HG03066 (cell line): ENCODE measurements at regions not wholly inside any gene's neighbourhood (a gene's known extent, or its start where the extent isn't known, plus 50 kb on each side); places are given as distances from the start of the nearest gene placed in this dataset.

Source experiments
- ATAC-seq: cut with Tn5 transposase; IDR thresholded peaks from one replicate; pipeline ENCODE4 v1.9.1; 2021; ENCODE audit warnings: low read depth; ENCODE audit not compliant: unreplicated experiment

DNA sequence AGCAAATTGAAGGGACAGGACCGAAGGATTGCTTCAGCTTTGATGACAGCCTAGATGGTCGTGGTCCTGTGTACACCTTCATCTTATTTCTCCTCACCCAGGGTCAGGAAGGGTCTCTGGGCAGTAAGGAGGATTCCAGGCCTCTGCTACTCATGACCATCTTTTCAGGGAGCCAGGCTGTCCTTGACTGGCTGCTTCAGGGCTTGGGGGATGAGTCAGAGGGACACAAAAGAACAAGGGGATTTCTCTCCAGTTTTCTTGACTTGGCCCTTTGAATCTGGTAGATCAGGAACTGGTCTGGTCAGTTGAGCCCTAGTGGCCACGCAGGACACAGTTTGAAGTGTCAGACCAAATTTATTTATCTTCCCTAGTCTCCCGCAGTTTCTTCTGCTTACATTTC lies 402.1 kb upstream of the CHD6 start:
- ATAC-seq: no peak

DNA sequence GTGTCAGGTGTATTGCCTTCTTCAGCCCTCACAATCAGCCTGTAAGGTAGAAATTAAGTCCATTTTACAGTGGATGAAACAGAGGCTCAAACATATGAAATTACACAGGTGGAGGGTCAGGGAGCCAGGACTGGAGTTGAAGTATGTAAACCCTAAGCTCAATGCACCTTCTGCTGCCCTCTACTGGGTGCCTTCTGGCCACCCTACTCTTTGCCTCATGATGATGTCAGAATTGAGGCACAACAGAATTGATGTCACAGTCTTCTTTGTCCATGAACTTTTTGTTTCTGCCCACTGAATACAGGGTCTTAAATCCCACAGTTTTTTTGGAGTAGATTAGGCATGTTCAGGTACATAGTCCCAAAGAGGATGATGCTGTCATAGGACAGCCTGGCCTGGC lies 400.8 kb upstream of the CHD6 start:
- ATAC-seq: no peak

DNA sequence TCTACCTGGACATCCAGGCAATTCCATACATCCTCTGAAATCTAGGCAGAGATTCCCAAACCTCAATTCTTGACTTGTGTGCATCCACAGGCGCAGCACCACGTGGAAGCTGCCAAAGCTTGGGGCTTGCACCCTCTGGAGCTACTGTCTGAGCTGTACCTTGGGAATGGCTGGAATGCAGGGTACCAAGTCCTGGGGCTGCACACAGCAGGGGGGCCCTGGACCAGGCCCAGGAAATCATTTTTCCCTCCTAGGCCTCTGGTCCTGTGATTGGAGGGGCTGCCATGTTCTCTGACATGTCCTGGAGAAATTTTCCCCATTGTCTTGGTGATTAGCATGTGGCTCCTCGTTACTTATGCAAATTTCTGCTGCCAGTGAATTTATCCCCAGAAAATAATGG lies 391.9 kb upstream of the CHD6 start:
- no peak for ATAC-seq

DNA sequence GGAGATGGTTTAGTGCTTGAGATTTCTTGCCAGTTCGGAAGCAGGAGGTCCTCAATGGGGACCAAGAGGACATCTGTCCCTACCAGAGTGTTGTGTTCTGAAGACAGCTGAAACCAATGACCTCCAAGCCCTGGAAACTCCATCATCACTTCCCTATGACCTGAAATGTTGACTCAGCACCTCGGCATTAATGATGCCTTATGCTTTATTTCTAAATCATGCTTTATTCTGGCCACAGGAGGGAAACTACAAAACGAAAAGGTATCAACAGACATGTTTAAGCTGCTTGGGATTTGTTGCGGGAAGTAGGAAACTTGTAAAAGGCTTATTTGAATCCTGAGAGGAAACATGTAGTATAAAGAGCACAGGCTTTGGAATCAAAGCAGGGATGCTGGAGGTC lies 389.1 kb upstream of the CHD6 start:
- no peak for ATAC-seq

DNA sequence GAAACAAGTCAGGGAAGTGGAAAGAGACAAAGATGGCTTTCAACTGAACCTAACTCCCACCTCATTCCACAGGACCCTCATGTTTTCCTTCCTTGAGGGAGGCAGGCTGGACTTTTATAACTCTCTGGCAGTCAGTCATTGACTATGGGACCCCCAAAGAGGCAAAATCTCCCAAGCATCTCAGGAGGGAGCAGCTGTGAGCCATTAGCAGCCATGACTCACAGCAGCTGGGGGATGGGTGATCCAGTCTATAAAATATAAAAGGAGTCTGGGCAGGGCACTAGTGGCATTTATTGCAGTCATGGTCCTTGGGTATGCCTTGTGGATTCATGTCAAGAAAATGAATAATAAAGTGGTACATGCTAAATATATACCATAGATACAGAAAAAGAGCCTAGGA lies 387.0 kb upstream of the CHD6 start:
- ATAC-seq: no peak

DNA sequence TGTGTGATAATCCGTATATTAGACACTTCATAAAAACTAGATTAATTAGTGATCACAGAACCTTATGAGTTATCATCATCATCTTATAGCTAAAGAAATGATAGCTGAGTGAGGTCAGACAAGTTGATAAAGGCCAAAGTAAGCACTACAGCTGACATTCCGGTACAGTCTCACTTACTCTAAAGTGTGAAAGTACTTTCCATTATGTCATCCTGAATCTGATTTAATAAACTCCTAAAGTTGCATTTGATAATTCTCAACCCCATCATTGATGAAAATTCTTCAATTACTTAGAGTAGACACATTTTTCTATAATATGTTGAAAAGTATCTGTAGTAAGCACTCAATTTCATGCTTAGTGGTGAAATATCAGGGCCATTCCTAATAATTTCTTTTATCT lies 385.2 kb upstream of the CHD6 start:
- no peak for ATAC-seq

DNA sequence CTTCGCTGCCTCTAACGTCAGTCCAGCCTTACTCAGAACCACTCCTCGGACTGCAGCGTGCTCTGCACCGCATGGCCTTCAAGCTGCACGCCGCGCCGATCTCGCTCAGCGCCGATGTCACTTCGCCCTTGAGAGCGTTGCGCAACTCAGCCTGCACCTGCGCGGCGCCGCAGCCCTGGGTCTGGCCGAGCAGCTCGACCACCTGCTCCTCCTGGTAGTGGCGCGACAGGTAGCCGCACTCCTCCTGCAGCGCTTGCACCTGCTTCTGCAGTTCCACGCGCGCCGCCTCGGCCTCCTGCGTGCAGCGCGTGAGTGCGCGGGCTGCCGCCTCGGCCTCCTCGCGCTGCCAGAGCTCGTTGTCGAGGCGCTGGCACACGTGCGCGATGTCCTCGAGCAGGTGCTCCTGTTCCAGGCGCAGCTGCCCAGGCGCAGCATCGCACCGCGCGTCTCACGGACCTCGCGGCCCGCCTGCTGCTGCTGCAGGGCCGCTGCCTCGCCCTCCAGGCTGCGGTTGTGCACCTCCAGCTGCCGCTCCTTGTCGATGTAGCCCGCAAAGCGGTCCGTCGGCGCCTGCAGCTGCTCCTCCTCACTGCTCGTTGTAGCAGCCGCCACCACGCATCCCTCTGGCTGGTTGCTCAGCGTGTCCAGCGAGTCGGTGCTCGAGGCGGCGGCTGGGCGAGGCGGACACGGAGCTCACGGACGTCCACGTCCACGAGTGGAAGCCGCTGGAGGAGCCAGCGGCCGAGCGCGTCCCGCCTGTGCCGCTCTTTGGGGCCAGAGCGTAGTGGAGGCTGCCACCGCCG lies 380.6 kb upstream of the CHD6 start:
- no peak for ATAC-seq

DNA sequence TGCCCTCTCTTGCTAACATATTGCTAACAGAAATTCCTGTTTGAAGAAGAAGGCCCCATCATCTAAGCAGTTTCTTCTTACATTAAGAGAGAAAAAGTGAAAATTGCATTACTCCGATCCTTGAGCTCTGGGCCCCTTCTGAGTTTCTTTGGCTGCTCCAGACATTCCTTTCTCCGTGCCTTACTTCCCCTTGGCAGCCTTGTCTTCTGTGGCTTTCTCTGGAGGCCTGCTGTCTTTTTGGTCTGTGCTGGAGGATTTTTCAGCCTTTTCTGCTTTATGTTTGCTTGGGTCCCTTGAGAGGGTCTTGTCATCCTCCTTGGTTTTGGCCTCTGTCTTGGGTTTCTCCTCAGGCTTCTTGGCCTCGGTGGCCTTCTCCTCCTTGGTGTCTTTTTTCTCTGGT lies 378.8 kb upstream of the CHD6 start:
- no peak for ATAC-seq

DNA sequence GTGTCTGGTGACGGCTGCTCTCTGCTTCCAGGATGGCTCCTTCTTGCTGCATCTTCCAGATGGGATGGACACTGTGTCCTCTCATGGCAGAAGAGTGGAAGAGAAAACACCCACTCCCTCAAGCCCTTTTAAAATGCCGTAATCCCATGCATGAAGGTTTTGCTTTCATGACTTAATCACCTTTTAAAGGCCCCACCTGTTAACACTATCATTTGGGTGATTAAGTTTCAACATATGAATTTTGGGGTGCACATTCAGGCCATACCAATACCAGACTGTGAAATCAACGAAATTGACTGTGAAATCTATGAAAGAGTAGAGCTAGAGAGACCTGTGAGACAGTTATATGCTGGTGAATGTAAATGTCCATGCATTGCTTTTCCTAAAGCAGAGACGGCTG lies 374.3 kb upstream of the CHD6 start:
- ATAC-seq: no peak

DNA sequence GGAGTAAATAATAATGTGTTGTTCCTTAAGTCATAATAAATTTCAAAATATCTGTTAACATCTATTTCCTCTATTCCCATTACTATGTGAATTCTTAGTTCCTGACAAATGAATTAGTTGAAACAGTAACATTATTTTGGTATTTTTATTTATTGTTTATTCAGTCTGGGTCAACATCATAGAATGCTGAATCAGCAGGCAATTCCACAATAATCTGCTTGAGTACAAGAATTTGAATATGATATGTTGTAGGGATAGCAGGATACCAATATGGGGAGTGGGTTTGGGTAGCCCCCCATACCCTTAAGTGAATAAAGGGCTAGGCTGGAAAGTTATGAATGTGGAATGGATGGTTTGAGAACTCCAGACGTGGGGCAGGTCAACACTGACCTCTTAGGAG lies 373.2 kb upstream of the CHD6 start:
- ATAC-seq: no peak

DNA sequence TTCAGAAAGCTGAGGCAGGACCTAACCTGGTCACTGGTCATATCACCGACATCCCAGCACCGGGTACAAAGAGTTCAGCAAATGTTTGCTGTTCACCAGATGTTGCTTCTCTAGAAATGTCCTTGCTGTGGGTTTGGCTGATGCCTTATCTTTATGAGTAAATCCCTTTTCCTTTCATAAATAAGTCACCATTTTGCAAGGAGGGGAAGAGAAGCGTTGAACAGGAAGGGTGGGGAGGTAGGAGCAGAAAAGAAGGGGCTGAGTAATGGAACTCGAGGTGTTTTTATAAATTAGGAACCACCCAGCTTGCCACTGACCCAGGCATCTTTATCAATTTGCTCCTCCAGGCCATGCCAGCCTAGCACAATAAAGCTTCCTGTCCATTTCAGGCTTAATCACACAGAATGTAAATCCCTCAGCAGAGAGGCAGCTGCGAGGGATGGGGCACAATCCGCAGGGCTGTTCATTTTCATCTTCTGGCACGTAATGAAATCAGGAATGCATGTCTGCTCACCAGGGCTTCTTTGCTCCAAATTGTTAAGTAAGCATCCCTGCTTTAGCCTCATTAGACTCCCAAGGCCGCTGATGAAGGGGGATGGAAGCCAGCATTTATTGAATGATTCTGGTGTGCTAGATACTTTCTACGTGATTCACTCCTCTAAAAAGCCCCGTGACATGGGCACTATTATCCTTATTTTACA lies 371.9 kb upstream of the CHD6 start:
- ATAC-seq: no peak

DNA sequence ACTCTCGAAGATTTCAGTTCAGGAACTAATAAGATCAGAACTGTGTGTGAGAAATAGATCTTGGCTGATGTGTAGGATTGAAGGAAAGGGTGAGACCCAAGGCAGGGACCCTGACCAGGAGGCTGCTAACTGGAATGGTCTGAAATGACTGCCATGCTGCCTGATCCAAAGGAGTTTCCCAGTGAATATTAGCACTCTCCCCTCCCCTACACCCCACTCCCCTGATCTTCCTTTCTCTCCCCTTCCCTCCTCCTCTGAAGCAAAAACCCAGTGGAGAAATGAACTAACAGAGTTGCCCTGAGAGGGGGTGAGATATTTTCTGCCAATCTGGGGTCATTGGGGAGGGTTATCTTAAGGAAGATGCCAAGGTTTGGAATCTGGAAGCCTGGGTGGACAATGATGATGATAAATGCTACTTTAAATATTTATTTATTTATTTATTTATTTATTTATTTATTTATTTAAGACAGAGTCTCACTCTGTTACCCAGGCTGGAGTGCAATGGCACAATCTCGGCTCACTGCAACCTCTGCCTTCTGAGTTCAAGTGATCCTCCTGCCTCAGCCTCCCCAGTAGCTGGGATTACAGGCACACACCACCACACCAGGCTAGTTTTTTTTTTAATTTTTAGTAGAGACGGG lies 371.0 kb upstream of the CHD6 start:
- ATAC-seq: no peak

DNA sequence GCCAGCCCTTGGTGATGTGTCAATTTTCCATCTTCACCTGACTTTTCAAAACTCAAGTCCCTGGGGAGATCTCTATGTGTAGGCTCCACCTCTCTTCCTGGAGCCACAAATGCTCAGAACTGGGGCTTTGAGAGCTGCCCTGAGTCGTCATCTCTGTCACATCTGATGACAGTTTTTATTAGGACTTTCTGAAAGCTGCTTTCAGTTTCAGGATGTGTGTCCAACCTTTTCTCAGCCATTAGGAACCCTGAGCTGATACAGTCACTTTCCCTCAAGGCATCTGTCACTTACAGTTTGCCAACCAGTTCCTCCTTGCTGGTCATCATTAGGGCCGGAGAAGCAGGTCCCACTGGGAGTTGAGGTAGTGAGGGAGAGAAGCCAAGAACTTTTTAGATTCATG lies 365.9 kb upstream of the CHD6 start:
- no peak for ATAC-seq

DNA sequence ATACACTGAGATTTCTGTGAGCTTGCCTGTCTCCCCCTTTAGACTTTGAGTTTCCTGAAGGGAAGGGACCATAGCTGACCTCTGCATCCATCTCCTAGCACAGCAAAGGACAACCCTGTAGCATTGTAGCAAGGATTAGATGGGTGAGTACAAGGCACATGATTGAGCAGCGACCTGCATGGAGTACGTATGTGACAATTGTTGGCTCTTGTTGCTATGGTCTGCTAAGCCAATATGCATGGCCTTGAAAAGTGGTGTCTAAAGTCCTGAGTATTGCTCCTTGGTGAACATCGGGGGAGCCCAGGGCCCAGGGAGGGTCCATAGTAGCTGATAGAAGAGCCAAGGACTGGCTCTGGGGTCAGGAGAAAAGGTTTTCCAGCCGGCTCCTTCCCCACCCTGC lies 365.0 kb upstream of the CHD6 start:
- no peak for ATAC-seq

DNA sequence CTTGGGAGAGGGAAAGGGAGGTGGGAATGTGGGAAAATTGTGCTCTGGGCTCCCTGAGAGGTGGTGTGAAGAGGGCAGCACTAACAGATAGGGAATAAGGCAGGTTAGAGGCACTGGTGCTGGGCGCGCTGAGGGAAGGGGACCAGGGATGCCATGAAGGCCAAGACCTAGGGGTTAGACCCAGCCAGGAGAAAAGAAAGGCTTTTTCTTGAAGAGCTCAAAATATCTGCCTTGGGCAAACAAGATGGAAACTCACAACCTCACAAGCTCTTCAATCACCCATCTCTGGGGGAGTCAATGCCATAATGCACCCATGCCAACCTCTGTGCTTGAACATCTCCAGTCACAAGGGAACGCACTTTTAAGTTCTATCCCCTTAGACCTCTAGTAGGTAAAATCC lies 363.6 kb upstream of the CHD6 start:
- no peak for ATAC-seq

DNA sequence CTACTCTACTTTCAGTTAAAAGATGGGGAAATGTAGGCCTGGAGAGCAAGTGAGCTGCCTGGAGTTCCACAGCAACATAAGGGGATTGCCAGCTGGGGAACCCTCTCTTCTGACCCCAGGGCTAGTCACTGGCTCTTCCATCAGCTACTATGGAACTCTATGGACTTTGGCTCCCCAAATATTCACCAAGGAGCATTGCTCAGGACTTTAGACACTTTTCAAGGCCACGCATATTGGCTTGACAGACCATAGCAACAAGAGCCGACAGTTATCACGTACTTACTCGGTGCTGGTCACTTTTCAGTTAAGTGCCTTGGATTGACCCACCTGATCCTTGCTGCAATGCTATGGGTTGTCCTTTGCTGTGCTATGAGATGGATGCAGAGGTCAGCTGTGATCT lies 360.7 kb upstream of the CHD6 start:
- ATAC-seq: no peak

DNA sequence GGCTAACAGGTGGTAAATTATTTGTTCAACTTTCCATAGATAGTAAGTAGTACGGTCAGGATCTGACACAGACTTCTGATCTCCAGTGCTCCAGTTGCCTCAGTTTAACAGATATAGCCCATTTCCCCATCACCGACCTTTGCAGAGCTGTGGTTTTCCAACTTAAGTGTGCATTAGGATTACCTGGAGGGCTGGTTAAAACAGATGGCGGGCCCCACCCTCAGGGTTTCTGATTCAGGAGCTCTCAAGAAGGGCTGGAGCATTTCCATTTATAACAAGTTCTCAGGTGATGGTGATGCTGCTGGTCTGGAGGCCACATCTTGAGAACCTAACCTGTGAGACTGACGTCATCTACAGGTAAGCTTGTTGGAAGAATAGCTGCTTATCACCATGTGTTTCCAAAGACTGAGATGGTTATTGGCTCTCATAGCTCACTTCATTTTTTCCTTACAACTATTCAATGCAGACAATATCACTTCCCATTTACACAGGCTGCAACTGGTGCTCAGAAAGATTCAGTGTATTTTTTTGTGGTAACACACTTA lies 360.1 kb upstream of the CHD6 start:
- ATAC-seq: no peak

DNA sequence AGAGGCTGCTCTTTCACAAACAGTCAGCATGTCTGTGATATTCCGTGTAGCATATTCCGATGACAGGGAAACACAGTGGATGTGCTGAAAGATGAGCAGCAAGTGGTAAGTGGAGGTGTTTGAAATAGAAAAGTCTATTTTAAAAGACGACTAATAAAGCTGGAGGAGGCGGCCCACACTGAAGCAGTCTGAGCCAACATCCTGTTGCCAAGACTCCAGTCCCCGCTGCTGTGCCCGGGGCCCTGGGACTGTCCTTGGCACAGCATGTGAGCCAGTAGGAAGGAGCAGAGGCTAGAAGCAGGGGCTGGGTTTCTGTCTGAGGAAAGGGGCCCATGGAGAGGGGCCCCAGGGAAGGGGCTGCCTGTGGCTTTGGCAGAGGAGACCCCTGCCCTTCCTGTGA lies 351.5 kb upstream of the CHD6 start:
- no peak for ATAC-seq

DNA sequence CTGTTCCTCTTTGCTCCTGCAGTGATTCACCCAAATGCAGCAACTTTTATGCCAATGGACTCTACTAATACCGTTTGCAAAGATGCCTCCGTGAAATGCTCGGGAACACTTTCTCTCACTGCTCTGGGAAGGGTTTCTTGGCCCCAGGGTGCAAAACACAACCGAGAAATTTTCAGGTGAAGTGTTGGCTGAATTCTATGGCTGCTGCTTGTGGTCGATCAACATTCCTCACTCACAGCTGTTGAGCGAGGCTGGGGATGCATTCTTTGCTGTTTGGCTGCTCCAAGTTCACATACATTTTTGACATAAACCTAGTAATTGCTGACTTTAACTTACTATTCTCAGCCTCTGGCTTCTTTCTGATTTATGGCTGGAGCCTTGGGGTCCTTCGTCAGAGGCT lies 342.0 kb upstream of the CHD6 start:
- ATAC-seq: no peak

DNA sequence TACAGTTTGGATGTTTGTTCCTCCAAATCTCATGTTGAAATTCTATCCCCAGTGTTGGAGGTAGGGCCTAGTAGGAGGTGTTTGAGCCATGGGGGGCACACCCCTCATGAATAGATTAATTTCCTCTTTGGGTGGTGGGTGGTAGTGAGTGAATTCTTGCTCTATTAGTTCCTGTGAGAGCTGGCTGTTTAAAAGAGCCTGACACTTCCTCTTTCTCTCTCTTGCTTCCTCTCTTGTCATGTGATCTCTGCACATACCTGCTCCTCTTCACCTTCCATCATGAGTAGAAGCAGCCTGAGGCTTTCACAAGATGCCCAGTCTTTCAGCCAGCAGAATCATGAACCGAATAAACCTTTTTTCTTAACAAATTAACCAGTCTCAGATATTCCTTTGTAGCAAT lies 340.2 kb upstream of the CHD6 start:
- ATAC-seq: no peak

DNA sequence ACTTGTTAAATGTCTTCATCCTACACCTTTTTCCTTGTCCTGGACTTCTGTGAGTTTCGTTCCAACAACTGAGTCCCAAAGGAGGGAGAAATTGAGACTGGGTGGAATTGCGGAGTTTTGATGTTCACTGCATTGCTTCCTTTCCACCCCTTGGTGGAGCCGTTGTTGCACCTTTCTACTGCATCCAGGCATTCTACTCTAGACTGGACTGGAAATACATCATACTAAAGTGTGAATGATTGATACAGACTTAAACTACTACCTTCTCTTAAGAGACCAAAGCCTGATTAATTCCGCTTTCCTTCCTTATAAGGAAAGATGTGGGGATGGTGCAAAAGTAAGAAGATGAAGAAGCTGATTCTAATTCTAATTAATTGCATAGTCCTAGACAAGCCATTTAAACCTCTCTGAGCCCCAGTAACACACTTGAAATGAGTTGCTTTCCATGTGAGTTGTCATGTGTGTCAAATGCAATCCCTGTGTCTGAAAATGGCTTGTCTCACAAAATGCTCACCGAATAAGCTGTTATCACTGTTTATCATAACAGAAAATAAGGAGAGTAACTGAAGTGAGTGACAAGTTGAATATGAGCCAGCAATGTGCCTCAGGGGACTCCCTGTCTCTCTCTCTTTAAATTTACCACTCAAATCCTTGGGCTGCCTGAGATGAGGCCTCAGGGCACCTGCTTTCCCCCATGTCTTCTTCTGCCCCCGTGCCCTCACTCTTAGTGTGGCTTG lies 338.3 kb upstream of the CHD6 start:
- ATAC-seq: no peak
